ENCODE measurements at regions not wholly inside any gene's neighbourhood (a gene's known extent, or its start where the extent isn't known, plus 50 kb on each side); places are given as distances from the start of the nearest gene placed in this dataset.

DNA sequence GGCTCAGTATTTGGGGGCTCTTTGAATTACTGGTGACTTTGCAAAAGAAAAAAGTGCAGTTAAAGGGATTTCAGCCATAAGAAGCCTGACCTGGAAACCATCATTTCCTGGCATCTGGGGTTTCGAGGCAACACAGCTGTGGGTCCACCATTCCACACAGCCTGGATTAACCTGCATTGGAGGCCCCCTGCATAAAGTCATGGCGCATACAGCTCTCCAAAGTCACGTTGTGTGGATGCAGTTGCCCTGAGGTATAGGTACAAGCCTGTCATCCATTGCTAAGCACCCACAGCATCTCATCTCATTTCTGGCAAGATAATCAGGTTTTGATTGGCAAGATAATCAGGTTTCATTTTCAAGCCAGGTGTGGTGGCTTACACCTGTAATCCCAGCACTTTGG, 54.5 kb upstream of the TAGAP start:
- DNase-seq: no peak

DNA sequence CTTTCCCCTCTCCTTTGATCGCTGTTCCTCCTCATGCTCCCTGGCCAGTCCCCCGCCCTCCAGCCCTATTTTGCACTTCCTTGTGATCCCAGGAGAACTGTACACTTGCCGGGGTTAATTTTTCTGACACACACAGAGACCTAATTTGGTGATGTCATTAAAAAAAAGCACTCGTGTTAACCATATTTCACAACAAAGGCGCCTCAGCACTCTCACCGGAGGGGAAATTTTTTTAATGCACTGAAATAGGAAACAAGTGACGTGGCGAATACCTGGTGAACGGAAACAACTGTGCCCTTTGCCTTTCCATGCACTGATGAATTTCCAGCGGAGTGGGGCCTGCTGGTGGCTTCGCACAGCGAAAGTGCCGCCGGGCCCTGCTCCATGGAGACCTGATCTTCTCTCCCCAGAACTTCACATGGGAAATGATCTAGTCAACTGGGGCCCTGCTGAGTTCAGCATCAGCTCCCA, 53.9 kb upstream of the TAGAP start:
- DNase-seq: peak; percentile 69

DNA sequence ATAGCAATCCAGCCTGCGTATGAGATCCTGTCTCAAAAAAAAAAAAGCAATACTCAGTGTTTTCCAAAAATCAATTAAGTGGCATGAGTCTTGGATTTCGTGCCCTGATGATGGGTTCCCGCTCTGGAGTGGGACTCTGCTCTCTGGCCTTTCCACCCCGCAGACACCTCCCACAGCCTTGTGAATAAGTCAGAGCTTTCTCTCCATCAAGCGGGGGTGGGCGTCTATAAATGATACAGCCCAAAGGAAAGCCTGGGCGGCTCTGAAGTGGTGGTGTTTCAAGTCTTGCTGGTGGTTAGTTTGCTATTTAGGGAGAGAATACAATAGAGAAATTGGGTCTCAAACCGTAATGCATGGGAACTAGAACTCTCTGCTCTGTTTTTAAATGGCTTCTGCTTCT, 52.5 kb upstream of the TAGAP start:
- DNase-seq: peak; percentile 73

DNA sequence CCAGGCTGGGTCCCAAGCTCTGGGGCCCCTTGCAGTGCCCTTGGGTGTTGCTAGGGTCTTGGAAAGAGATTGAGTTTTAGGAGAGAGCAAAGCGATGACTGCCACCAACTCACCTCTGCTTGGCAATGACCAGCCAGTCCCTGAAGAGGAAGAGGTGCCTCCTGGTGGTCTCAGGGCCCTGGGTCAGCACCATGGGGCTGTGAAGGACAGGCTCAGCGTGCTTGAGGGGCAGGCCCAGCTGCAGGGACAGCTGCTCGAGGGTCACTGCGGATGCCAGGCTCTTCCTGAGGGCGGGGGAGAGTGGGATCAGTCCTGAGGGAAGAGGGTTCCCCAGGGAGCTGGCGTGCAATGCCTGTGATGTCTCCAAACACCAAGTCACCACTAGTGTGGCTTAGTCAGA, 50.8 kb upstream of the TAGAP start:
- no peak for DNase-seq

DNA sequence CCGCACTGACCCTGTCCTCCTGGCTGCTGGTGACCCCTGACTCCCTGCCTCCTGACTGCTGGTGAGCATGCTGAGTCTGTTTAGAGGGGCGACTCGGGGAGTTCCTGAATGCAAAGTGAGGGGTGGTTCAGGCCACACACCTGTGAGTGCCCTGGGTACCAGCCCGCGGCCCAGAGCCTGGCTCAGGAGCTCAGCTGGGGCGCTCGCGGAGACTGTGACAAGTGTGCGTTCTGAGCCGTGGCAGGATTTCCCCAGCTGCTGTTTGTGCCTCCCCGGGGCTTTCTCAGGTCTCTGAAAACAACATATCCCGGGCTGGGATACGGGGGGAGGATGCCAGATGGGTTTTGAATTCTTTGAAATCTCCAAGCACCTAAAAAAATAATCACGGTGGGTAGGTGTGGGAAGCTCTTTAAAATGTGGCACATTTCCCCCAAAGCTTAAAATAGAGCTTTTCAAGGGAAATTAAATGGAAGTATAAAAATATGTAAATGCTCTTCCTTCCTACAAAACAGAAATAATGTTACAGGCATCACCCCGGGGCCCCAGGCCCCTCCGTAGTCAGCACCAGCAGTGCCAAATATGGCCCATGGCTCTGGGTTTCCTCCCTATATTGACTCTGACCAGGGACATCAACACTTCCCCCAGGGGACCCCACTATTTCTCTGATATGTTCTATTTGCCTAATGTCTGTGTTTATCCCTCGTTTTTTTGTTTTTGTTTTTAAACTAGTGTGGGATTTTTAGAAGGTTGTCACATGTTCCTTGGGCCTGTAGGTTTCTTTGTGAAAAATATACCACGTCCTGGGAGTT, 49.9 kb upstream of the TAGAP start:
- DNase-seq: peak; percentile 45

All from stimulated activated naive CD4-positive, alpha-beta T cell treated with Interleukin-2 at 50 U/mL for 16 hours (primary cell).